Glutamatergic neuron (in vitro differentiated cells): ENCODE measurements at regions not wholly inside any gene's neighbourhood (a gene's known extent, or its start where the extent isn't known, plus 50 kb on each side); places are given as distances from the start of the nearest gene placed in this dataset.

ENCODE experiments used
- DNase-seq: peaks from one replicate; pipeline ENCODE4 v3.0.0; 2022
- H3K27ac Mint-ChIP-seq: one replicate; pipeline ENCODE4 v1.8.0; 2020; ENCODE audit warnings: mild to moderate bottlenecking, mixed read lengths, inconsistent platforms; ENCODE audit not compliant: unreplicated experiment
- H3K27me3 Mint-ChIP-seq: one replicate; pipeline ENCODE4 v1.8.0; 2020; ENCODE audit warnings: mild to moderate bottlenecking, moderate library complexity, mixed read lengths, inconsistent platforms; ENCODE audit not compliant: unreplicated experiment
- H3K36me3 Mint-ChIP-seq: one replicate; pipeline ENCODE4 v1.8.0; 2020; ENCODE audit warnings: mild to moderate bottlenecking, mixed read lengths, inconsistent platforms; ENCODE audit not compliant: unreplicated experiment
- H3K4me1 Mint-ChIP-seq: one replicate; pipeline ENCODE4 v1.8.0; 2020; ENCODE audit warnings: mild to moderate bottlenecking, low read depth, mixed read lengths, inconsistent platforms; ENCODE audit not compliant: unreplicated experiment
- H3K4me3 Mint-ChIP-seq: one replicate; pipeline ENCODE4 v1.8.0; 2020; ENCODE audit warnings: mild to moderate bottlenecking, mixed read lengths, inconsistent platforms; ENCODE audit not compliant: unreplicated experiment
- H3K9me3 Mint-ChIP-seq: one replicate; pipeline ENCODE4 v1.8.0; 2020; ENCODE audit warnings: mild to moderate bottlenecking, moderate library complexity, mixed read lengths, inconsistent platforms; ENCODE audit not compliant: unreplicated experiment
- TF ChIP-seq, protein P1 (sequence below): fragments of 200-600 bp; sonication (generic); IDR thresholded peaks from one replicate; pipeline ENCODE4 v1.5.0; 2021; ENCODE audit not compliant: partially characterized antibody, unreplicated experiment

DNA sequence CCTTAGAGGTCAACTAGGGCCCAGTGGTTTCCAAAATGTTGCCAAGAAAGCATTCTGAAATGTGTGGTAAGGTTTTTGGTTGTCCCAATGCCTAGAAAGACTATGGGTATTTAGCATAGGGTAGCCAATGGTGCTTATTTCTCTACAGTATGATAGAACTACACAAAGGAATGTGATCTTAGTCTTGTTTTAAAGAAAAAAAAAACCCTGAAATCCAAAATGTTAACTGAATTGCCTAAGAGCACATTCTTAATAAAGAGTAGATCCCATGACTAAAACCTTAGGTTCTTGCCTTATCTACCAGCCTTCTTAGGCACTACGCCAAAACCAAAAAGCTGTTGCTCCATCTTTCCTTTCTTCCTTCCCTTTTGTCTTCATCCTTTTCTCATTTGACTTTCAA, 428.2 kb downstream of the MRPL39 start:
- Mint-ChIP-seq H3K4me1 (no peaks in the 10 kb centered on the region), H3K27me3 (no peaks in the 10 kb centered on the region), H3K4me3 (no peak overlapping the region), H3K27ac (no peak overlapping the region), H3K9me3 (no peaks in the 10 kb centered on the region), H3K36me3 (no peaks in the 10 kb centered on the region)
- DNase-seq, result no peak
- TF ChIP-seq, protein P1, sequence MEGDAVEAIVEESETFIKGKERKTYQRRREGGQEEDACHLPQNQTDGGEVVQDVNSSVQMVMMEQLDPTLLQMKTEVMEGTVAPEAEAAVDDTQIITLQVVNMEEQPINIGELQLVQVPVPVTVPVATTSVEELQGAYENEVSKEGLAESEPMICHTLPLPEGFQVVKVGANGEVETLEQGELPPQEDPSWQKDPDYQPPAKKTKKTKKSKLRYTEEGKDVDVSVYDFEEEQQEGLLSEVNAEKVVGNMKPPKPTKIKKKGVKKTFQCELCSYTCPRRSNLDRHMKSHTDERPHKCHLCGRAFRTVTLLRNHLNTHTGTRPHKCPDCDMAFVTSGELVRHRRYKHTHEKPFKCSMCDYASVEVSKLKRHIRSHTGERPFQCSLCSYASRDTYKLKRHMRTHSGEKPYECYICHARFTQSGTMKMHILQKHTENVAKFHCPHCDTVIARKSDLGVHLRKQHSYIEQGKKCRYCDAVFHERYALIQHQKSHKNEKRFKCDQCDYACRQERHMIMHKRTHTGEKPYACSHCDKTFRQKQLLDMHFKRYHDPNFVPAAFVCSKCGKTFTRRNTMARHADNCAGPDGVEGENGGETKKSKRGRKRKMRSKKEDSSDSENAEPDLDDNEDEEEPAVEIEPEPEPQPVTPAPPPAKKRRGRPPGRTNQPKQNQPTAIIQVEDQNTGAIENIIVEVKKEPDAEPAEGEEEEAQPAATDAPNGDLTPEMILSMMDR, result no peak

DNA sequence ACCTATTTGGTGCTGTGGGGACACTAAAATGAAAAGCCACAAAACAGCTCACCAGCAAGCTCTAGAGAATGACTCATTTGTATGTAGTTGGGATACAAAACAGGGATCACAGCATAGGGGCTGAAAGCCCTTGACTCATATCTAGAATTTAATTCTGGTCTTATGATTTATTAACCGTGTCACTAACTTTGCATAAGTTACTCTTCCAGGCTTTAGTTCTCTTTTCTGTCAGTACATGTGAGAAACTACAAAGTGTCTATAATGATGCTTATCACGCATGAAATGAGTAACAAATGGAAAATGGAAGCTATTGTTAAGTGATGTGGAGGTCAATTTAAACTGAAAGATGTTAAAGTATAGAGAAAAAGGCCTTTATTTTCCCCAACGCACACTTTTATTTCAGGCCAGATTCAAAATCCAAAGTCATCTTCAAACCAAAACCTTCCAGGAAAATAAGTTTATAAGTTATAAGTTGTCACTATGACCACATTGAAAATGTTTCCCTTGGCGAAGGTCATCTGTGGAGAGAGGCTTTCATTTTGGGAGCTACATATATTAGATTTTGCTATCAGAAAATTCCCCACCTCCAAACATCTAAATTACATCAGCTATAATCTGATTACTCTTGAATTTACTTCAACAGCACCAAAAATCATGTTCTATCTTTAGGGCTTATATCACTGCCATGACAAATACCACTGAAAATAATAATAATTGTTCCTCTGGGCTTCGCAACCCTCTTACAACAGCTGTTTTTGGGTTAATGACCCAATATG, 430.5 kb downstream of the MRPL39 start:
- Mint-ChIP-seq H3K4me1 (no peaks in the 10 kb centered on the region), H3K4me3 (no peak overlapping the region), H3K9me3 (no peaks in the 10 kb centered on the region), H3K27me3 (no peaks in the 10 kb centered on the region), H3K27ac (no peak overlapping the region), H3K36me3 (no peaks in the 10 kb centered on the region)
- TF ChIP-seq, protein P1, result no peak
- DNase-seq, result no peak

DNA sequence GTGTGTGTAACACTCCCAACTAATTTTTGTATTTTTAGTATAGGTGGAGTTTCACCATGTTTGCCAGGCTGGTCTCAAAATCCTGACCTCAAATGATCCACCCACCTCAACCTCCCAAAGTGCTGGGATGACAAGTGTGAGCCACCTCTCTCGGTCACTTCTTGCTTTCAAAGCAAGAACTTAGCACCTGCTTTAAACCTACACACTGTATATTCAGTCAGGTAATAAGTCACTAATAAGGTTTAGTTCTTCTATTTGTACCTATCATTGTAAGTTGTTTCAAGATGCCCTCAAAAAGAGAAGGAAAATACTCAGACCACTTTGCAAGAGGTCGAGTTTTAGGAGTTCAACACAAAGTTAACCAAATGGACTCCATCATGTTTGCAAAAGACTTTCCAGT, 431.3 kb downstream of the MRPL39 start:
- H3K27me3 Mint-ChIP-seq, result no peaks in the 10 kb centered on the region
- TF ChIP-seq, protein P1, result no peak
- no peak for DNase-seq
- H3K4me1 Mint-ChIP-seq, result no peaks in the 10 kb centered on the region
- no peaks in the 10 kb centered on the region for H3K36me3 Mint-ChIP-seq
- H3K4me3 Mint-ChIP-seq, result no peak overlapping the region
- no peaks in the 10 kb centered on the region for H3K9me3 Mint-ChIP-seq
- H3K27ac Mint-ChIP-seq, result no peak overlapping the region

DNA sequence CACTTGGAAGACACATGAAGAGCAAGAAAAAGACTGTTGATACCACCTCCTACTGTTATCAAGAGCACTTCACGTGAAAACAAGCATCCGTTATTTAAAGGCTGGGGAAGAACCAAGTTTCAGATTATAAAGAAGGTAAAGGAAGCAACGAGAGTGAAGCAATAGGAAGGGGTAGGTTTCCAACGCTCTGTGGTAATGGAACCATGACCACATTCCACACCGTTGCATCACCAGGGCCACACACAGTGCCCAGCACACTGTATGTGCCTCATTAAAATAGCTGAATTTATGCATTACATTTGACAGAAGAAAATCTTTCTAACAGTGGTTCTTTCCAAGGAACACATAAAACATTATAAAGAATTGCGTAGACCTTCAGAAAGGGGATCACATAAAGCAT, 435.8 kb downstream of the MRPL39 start:
- Mint-ChIP-seq H3K4me3 (no peak overlapping the region), H3K36me3 (peaks cover 14% of the 10 kb centered on the region), H3K9me3 (peaks cover 3% of the 10 kb centered on the region), H3K27ac (no peak overlapping the region), H3K4me1 (no peaks in the 10 kb centered on the region), H3K27me3 (no peaks in the 10 kb centered on the region)
- TF ChIP-seq, protein P1, result no peak
- no peak for DNase-seq

DNA sequence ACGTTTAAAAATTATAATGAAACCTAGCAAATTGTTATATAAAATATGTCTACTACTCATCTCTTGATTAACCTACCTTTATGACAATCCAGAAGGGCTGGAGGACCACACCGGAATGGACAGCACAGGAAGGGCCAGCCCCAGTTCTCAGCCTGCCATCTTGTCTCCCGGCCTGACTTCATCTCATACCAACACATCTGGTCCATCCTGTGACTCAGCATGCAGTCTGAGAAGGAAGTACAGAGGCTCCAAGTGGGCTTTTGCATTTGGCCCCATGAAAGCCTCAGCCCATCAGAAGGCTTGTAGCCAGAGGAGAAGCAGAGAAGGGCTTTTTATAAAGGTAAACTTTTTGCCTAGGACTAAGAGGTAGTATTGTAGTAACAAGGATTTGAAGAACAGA, 436.6 kb downstream of the MRPL39 start:
- no peak overlapping the region for H3K4me3 Mint-ChIP-seq
- H3K4me1 Mint-ChIP-seq, result no peaks in the 10 kb centered on the region
- H3K36me3 Mint-ChIP-seq, result peaks cover 14% of the 10 kb centered on the region
- no peak overlapping the region for H3K27ac Mint-ChIP-seq
- peaks cover 3% of the 10 kb centered on the region for H3K9me3 Mint-ChIP-seq
- no peak for DNase-seq
- no peaks in the 10 kb centered on the region for H3K27me3 Mint-ChIP-seq
- TF ChIP-seq, protein P1, result no peak
